ENCODE measurements at regions not wholly inside any gene's neighbourhood (a gene's known extent, or its start where the extent isn't known, plus 50 kb on each side); places are given as distances from the start of the nearest gene placed in this dataset.

- DNase-seq (ENCODE audit: low spot score in 2 of 2), result no peak
- H3K4me3 ChIP-seq, result no peak overlapping the region
- H3K27ac ChIP-seq, result no peak overlapping the region
- H3K36me3 ChIP-seq, result no peaks in the 10 kb centered on the region
- no peak for TF ChIP-seq EP300 (IDR thresholded peaks at IDR 0.05)
- no peak for TF ChIP-seq POLR2A (IDR thresholded peaks at IDR 0.05)
- no peak for TF ChIP-seq CTCF (IDR thresholded peaks at IDR 0.05)
- H3K4me1 ChIP-seq, result no peaks in the 10 kb centered on the region
- H3K9me3 ChIP-seq, result peaks cover 0 to 3% (median 0%) of the 10 kb centered on the region in 4 donors
- 67 to 77% methylated on average over 6 of the region's 6 CpGs for WGBS, 2 donors
- H3K27me3 ChIP-seq, result no peaks in the 10 kb centered on the region
Observed at GRCh38 chr2:182477774-182478173, 50.9 kb upstream of the PDE1A start.

GRCh38 chr2:182481676-182482075 lies 54.8 kb upstream of the PDE1A start:
- no peak overlapping the region for H3K4me3 ChIP-seq
- 88 to 92% methylated on average over 2 of the region's 2 CpGs for WGBS, 2 donors
- no peaks in the 10 kb centered on the region for H3K27me3 ChIP-seq
- H3K4me1 ChIP-seq, result no peaks in the 10 kb centered on the region
- H3K9me3 ChIP-seq, result no peaks in the 10 kb centered on the region
- H3K36me3 ChIP-seq, result no peaks in the 10 kb centered on the region
- H3K27ac ChIP-seq, result no peak overlapping the region
- no peak for DNase-seq (ENCODE audit: low spot score in 2 of 2)
- TF ChIP-seq CTCF (IDR thresholded peaks at IDR 0.05) (no peak), POLR2A (IDR thresholded peaks at IDR 0.05) (no peak), EP300 (IDR thresholded peaks at IDR 0.05) (no peak)

- H3K36me3 ChIP-seq, result no peaks in the 10 kb centered on the region
- no peak for DNase-seq (ENCODE audit: low spot score in 2 of 2)
- no peaks in the 10 kb centered on the region for H3K27me3 ChIP-seq
- H3K4me1 ChIP-seq, result no peaks in the 10 kb centered on the region
- no peaks in the 10 kb centered on the region for H3K9me3 ChIP-seq
- no peak overlapping the region for H3K27ac ChIP-seq
- no peak overlapping the region for H3K4me3 ChIP-seq
- WGBS, 2 donors, result 51 to 69% methylated on average over 2 of the region's 2 CpGs
- no peak for TF ChIP-seq EP300 (IDR thresholded peaks at IDR 0.05)
- TF ChIP-seq POLR2A (IDR thresholded peaks at IDR 0.05), result no peak
- no peak for TF ChIP-seq CTCF (IDR thresholded peaks at IDR 0.05)
Observed at GRCh38 chr2:182482511-182482910, 55.7 kb upstream of the PDE1A start.

GRCh38 chr2:182496596-182496995 lies 69.8 kb upstream of the PDE1A start:
- Histone ChIP-seq H3K36me3 (no peaks in the 10 kb centered on the region), H3K4me1 (no peaks in the 10 kb centered on the region), H3K27ac (no peak overlapping the region), H3K27me3 (no peaks in the 10 kb centered on the region), H3K9me3 (no peaks in the 10 kb centered on the region), H3K4me3 (no peak overlapping the region)
- WGBS, 2 donors, result 90 to 94% methylated on average over 2 of the region's 2 CpGs
- TF ChIP-seq POLR2A (IDR thresholded peaks at IDR 0.05), result no peak
- no peak for TF ChIP-seq CTCF (IDR thresholded peaks at IDR 0.05)
- TF ChIP-seq EP300 (IDR thresholded peaks at IDR 0.05), result no peak
- no peak for DNase-seq (ENCODE audit: low spot score in 2 of 2)

GRCh38 chr2:182499706-182500470 lies 73.1 kb upstream of the PDE1A start:
- H3K4me1 ChIP-seq, result no peaks in the 10 kb centered on the region
- no peak overlapping the region for H3K4me3 ChIP-seq
- no peak for TF ChIP-seq CTCF (IDR thresholded peaks at IDR 0.05)
- H3K27ac ChIP-seq, result no peak overlapping the region
- WGBS, 2 donors, result 65 to 74% methylated on average over 3 of the region's 3 CpGs
- no peak for DNase-seq (ENCODE audit: low spot score in 2 of 2)
- no peaks in the 10 kb centered on the region for H3K27me3 ChIP-seq
- no peaks in the 10 kb centered on the region for H3K9me3 ChIP-seq
- H3K36me3 ChIP-seq, result no peaks in the 10 kb centered on the region

Measured in tibial nerve (tissue), 4 donors.